HG03432 (cell line): ENCODE measurements at regions not wholly inside any gene's neighbourhood (a gene's known extent, or its start where the extent isn't known, plus 50 kb on each side); places are given as distances from the start of the nearest gene placed in this dataset.
A peak's percentile ranks its signal among the peaks of the same experiment; 100 is the strongest.

Experiments used
- ATAC-seq: cut with Tn5 transposase; IDR thresholded peaks from one replicate; pipeline ENCODE4 v1.9.1; 2021; ENCODE audit warnings: mild to moderate bottlenecking, moderate library complexity; ENCODE audit not compliant: unreplicated experiment

- peak; percentile 88 for ATAC-seq
Measured at GRCh38 chr9:73845539-73845938, 651.6 kb upstream of the RORB start.

GRCh38 chr9:73845954-73846690, 651.0 kb upstream of the RORB start:
- ATAC-seq = no peak

- ATAC-seq = no peak
Measured at GRCh38 chr9:73847536-73847935, 649.6 kb upstream of the RORB start.

GRCh38 chr9:73853549-73853948, 643.6 kb upstream of the RORB start:
- no peak for ATAC-seq

DNA sequence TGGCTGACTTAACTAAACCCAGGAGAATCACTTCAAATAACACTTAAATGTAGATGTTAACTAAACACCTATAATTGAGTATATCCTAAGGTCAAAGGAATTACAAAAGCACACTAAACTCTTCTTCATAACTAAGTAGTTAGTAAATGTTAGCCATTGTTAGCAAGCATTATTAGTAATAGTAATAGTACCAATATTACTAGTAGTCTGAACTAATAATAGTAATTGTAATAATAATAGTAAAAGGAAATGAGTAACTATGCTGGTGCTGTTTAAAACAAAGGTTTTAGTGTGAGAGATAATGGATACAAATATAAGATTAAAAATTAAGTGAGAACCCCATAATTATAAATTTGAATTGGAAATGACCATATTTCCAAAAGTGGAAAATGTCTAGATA, 641.9 kb upstream of the RORB start:
- ATAC-seq = no peak

- ATAC-seq = no peak
Measured at GRCh38 chr9:73863924-73864323, 633.2 kb upstream of the RORB start.

DNA sequence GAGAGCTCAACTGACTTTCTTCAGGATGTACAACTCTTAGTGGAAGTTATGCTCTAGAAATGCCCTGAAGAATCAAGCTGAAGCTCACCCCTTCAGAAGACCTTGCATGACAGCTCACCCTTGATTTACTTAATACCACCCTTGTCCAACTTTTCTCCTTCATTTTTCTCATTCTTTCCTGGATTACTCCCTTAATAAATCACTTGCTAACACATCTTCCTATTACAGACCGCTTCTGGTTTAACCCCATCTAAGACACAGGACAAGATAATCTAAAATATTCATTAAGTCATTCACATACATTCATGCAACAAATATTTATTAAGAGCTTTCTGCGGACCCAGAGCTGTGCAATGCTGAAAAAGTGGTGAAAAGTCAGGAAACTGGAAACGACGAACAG, 630.7 kb upstream of the RORB start:
- no peak for ATAC-seq

DNA sequence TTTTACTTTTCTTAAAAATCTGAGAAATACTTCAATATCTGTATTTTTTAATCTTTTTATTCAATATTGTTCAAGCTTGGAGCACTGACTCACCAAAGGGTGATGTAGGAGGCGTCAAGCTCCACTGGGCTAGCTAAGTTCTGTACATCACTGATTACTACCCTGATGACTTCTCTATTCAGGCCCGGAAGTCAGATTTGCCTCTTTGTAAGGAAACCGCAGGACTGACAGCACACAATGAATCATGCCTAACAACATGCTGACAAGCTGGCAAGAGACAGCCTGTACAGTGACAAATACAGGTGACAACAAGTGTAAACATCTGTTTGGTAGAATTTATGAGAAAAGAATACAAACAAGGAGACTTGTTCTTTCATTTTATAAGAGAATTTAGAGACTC, 627.9 kb upstream of the RORB start:
- ATAC-seq = peak; percentile 100

DNA sequence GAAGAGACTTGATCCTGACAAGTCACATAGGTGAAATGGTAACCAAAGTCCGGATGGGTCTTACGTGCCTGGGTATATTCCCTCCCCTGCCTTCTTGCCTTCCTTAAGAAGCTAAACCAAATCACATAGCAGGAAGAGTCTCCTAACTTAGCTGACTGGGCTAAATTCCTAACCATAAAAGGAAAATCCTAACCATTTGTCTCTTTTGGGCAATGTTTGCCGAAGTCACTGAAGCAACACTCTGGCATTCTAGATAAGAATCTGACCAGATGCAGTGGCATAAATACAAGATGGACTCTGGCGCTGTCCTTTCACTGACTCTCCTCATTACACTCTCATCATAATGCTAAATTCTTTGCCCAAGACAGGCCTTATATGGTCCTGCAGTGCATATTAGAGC, 625.5 kb upstream of the RORB start:
- no peak for ATAC-seq

DNA sequence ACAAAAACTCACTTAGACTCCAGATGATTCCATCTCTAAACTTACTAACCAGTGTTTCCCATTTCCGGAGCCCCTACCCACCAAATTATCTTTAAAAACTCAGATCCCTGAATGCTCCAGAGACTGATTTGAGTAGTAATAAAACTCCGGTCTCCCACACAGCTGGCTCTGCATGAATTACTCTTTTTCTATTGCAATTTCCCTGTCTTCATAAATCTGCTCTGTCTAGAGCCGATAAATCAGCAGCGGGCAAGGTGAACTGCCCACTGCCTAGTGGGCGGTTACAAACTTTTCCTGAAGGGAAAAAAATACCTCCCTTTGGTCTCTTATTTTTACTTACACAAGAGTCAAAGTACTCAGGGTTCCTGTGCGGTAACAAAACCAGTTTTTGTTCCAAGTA, 624.4 kb upstream of the RORB start:
- no peak for ATAC-seq

GRCh38 chr9:73880101-73880500, 617.0 kb upstream of the RORB start:
- ATAC-seq = no peak

- no peak for ATAC-seq
Measured at GRCh38 chr9:73889023-73889422, 608.1 kb upstream of the RORB start.

DNA sequence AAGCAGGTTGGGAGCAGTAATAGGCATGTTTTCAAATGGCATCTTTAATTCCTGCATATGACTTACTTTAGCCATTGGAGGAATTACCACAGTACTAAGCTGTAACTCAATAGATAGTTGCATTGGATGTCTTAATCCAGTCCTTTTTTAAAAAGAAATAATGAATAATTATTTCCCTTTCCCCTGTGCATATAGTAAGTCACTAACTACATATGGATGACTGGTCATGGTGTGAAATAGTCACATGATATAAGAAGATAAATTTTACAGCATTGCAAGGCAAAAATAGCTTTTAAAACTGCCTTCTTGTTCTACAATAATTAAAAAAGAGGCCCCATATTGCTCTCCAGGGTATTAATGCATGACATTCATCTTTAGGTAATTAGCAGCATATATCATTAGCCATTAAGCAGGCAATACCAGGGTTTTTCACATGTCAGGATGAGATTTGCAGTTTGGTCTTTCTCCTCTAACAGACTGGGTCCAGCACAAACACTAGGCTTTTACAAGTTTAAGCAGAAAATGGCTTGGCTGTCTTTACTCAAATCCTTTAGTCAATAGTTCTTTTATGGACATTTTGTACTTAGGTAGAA, 606.4 kb upstream of the RORB start:
- ATAC-seq = no peak

DNA sequence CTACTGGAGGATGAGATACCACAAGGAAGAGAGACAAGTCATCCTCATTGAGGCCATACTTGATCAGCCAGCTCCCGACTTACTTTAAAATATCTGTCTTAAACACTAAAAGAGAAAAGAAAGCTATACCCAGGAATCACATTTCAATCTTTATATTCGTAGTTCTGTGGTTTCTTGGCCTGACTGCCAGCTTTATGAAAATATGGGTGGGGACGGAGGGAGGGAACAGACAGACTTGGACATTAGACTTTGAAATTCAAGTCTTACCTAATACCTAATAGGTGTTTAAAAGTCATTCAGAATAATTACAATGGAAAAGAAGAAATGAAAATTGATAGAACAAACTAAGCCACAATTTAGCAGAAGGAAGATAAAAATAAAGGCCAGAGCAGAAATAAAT, 604.8 kb upstream of the RORB start:
- no peak for ATAC-seq

- no peak for ATAC-seq
Measured at GRCh38 chr9:73893230-73893629, 603.9 kb upstream of the RORB start.

- ATAC-seq = no peak
Measured at GRCh38 chr9:73896061-73896460, 601.1 kb upstream of the RORB start.

GRCh38 chr9:73906671-73907070, 590.5 kb upstream of the RORB start:
- no peak for ATAC-seq

GRCh38 chr9:73911804-73912203, 585.3 kb upstream of the RORB start:
- no peak for ATAC-seq

- ATAC-seq = no peak
Measured at GRCh38 chr9:73916016-73916673, 581.0 kb upstream of the RORB start.

- ATAC-seq = no peak
Measured at GRCh38 chr9:73919712-73920111, 577.4 kb upstream of the RORB start.

GRCh38 chr9:73923796-73924195, 573.3 kb upstream of the RORB start:
- ATAC-seq = no peak

DNA sequence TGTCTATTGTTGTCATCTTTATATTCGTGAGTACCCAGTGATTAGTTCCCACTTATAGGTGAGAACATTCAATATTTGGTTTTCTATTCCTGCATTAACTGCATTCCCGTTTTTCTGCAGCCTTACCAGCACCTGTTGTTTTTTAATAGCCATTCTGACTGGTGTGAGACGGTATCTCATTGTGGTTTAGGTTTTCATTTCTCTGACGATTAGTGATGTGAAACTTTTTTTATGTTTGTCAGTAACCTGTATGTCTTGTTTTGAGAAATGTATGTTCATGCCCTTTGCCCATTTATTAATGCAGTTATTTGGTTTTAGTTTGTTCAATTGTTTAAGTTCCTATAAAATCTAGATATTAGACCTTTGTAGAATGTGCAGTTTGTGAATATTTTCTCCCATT, 546.0 kb upstream of the RORB start:
- ATAC-seq = peak; percentile 50
